AG04450 (cell line): ENCODE measurements at regions not wholly inside any gene's neighbourhood (a gene's known extent, or its start where the extent isn't known, plus 50 kb on each side); places are given as distances from the start of the nearest gene placed in this dataset.

Source experiments
- CTCF ChIA-PET: fragments of 300-600, 350-600 bp; formaldehyde crosslinking; extraction: SDS; loops from one replicate; lab custom pipeline; 2022; ENCODE audit warnings: antibody characterized with exemption, inconsistent platforms; lab: Charles Lee
- POLR2A ChIA-PET: fragments of 350-600 bp; formaldehyde crosslinking; extraction: SDS; loops from one replicate; lab custom pipeline; 2021; ENCODE audit warnings: antibody characterized with exemption, inconsistent platforms; lab: Yijun Ruan, JAX
- DNase-seq: peaks from one replicate; pipeline ENCODE4 v3.0.0-alpha.2; 2011; ENCODE audit warnings: low read depth, low spot score
- H3K27ac ChIP-seq: one replicate; pipeline ENCODE4 v1.5.1; 2012; ENCODE audit warnings: low read depth, low read length, control low read depth
- H3K27me3 ChIP-seq: one replicate; pipeline ENCODE4 v1.6.0; 2012; ENCODE audit warnings: low read length; ENCODE audit not compliant: control insufficient read depth, insufficient read depth
- H3K4me3 ChIP-seq: 2 replicates; pipeline ENCODE4 v1.5.1; 2011; ENCODE audit warnings: mild to moderate bottlenecking, low read depth, low read length, control low read depth
- H3K9me3 ChIP-seq: 2 replicates; pipeline ENCODE4 v1.5.1; 2012; ENCODE audit warnings: low read length; ENCODE audit not compliant: control insufficient read depth, insufficient read depth
- CTCF ChIP-seq: IDR thresholded peaks from 2 replicates; pipeline ENCODE4 v1.5.1; 2011; ENCODE audit warnings: low read depth, low read length, control low read depth, inconsistent platforms

- Histone ChIP-seq H3K9me3 (no peaks in the 10 kb centered on the region), H3K27ac (no peak overlapping the region), H3K4me3 (no peak overlapping the region), H3K27me3 (no peaks in the 10 kb centered on the region)
- TF ChIP-seq CTCF = no peak
- CTCF ChIA-PET = interaction anchor here (0.7 kb wide), 1 partner anchor 284 kb away, joined by 4 read pairs; no protein-coding TSS in a partner anchor
- DNase-seq = no peak
- POLR2A ChIA-PET = no interaction called here
Observed at GRCh38 chr18:41744421-41745030, 210.5 kb upstream of the PIK3C3 start.

- H3K27me3 ChIP-seq = no peaks in the 10 kb centered on the region
- DNase-seq = no peak
- H3K9me3 ChIP-seq = no peaks in the 10 kb centered on the region
- TF ChIP-seq CTCF = no peak
- no peak overlapping the region for H3K4me3 ChIP-seq
- POLR2A ChIA-PET = no interaction called here
- H3K27ac ChIP-seq = no peak overlapping the region
- CTCF ChIA-PET = no interaction called here
Observed at GRCh38 chr18:41737218-41737617, 217.8 kb upstream of the PIK3C3 start.

GRCh38 chr18:41734917-41735316 is 220.1 kb upstream of the PIK3C3 start:
- DNase-seq = no peak
- no peaks in the 10 kb centered on the region for H3K27me3 ChIP-seq
- ChIA-PET CTCF (no interaction called here), POLR2A (no interaction called here)
- TF ChIP-seq CTCF = no peak
- H3K4me3 ChIP-seq = no peak overlapping the region
- no peak overlapping the region for H3K27ac ChIP-seq
- no peaks in the 10 kb centered on the region for H3K9me3 ChIP-seq

- ChIA-PET POLR2A (no interaction called here), CTCF (no interaction called here)
- Histone ChIP-seq H3K4me3 (no peak overlapping the region), H3K27ac (no peak overlapping the region), H3K9me3 (no peaks in the 10 kb centered on the region), H3K27me3 (no peaks in the 10 kb centered on the region)
- TF ChIP-seq CTCF = no peak
- DNase-seq = no peak
Observed at GRCh38 chr18:41732356-41732755, 222.7 kb upstream of the PIK3C3 start.

- CTCF ChIA-PET = no interaction called here
- H3K27ac ChIP-seq = no peak overlapping the region
- POLR2A ChIA-PET = no interaction called here
Observed at GRCh38 chr18:41731884-41732283, 223.2 kb upstream of the PIK3C3 start.

More at GRCh38 chr18:41731884-41732283, 223.2 kb upstream of the PIK3C3 start:
- no peaks in the 10 kb centered on the region for H3K27me3 ChIP-seq
- TF ChIP-seq CTCF = no peak
- DNase-seq = no peak
- H3K9me3 ChIP-seq = no peaks in the 10 kb centered on the region
- no peak overlapping the region for H3K4me3 ChIP-seq
